MV-4-11 (cell line): ENCODE measurements at regions not wholly inside any gene's neighbourhood (a gene's known extent, or its start where the extent isn't known, plus 50 kb on each side); places are given as distances from the start of the nearest gene placed in this dataset.
A peak's percentile ranks its signal among the peaks of the same experiment; 100 is the strongest.
"Not testable (repeated sequence)": the region's sequence is repeated elsewhere in the genome, so short reads cannot be mapped to it uniquely, and the experiment has no call there.

Experiments used
- DNase-seq: peaks from one replicate; lab custom pipeline; 2025; lab: John Stamatoyannopoulos, UW

DNA sequence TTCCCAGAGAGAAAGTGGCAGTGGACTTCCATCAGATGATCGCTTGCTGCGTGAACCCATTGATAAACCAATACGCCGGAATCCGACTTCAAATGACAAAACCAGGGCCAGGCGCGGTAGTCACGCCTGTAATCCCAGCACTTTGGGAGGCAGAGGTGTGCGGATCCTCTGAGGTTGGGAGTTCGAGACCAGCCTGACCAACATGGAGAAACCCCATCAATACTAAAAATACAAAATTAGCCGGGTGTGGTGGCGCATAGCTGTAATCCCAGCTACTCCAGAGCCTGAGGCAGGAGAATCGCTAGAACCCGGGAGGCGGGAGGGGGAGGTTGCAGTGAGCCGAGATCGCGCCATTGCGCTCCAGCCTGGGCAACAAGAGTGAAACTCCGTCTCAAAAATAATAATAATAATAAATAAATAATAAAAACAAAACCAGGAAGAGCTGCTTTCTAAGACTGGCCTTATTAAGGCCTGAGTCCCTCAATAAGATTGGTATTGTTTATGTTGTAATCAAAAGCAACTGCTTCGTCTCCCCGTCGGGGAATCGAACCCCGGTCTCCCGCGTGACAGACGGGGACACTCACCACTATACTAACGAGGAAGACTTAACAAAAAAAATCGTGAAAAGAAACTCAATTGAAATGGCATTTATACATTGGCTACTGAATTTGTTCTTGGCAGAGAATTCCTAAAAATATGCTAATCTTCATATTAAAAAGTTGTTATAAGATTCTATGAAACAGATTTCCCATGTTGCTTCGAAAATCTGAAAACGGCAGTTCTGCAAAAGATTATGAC, 110.2 kb upstream of the ZNF184 start:
- DNase-seq: peak; percentile 48

- no peak for DNase-seq
Measured at GRCh38 chr6:27579973-27580372, 107.1 kb upstream of the ZNF184 start.

DNA sequence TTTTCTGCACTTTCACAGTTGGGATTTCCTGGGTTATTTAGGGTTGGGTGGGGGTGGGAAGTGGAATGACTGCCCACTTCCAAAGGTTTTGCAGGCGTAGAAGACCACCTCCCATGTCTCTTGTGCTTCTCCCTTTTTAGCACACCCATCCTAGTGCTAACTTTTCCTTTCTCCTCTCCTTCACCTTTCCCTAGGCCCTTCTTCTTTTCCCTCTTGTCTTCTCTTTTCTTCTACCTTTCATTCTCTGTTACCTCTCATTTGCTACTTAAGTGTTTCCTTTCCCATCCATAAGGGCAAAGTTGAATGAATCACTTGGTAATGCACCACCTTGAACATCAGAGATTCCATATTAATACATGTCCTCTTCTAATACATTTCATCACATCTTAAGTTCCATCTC, 105.0 kb upstream of the ZNF184 start:
- no peak for DNase-seq

- no peak for DNase-seq
Measured at GRCh38 chr6:27575594-27576361, 102.9 kb upstream of the ZNF184 start.

GRCh38 chr6:27568226-27568897, 95.5 kb upstream of the ZNF184 start:
- DNase-seq: no peak

DNA sequence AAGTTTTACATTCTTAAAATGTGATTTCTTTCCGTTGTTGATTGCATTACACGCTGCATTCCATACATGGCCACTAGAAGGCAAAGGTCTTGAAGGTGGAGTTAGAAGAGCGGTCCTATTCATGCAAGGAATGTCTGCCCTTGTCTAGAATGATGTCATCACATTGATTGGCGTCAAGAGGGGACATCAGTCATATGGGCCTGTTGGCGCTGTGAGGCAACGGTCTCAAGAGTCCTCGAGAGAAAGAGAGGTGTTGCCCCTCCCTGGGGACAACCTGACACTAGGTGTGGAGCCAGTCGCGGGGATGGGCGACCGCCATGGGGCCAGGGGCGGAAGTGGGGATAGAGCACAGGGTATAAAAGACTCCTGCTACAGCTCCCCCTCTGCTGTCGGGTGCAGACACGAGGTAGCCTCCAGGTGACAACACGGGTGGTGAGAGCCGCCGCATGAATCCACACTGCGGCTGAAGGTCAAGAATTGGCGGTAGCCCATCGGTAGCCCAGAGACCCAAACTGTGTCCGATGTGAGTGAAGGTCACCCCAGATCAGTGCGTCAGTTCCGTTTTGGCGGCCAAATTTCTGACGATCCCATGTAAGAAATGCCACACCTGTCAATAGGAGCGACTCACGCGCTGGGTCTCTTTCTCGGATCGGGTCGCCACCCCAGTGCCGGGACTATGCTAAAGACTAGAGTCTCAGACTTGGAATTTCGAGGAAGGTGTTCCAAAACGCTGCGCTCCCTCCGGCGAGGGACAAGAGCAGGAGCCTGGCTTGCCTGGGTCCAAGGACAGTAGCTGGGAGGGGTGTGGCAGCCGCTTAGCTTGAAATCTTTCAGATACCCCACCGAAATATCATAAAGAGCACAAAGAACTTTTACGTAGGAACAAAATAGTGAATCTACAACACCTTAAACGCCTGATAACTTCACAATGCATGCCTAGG, 93.2 kb upstream of the ZNF184 start:
- no peak for DNase-seq

GRCh38 chr6:27562027-27562410, 89.1 kb upstream of the ZNF184 start:
- DNase-seq: no peak

DNA sequence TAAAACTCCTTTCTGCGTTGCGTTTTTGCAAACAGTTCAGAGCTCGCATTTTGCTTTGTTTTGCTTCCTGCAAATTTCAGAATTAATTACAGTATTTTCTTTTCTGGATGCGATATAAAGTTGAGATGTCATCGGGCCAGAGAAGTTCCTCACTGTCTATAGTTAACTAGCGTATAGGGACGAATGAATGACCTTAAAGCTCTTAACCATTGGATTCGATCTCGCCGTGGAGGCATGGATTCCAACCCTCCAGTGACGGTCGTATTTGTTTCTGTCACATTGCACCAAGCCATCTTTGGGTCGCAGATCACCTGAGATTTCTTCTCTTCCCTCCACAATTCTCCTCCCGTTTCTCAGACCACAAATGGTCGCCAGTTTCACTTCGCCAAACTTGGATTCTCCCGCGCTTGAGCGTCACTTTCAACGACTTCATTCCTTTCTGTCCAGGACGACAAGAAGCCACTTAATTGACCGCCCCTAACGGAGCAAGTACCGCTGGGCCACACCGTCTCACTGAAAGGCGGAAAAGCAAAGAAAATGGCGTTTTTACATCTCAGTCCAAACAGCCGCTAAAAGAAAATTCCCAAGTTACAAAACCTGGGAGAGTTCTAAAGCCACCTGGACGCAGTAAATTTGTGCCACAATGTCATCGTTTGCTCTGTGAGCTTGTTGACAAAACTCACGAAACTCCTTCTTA, 85.3 kb upstream of the ZNF184 start:
- no peak for DNase-seq

- DNase-seq: no peak
Measured at GRCh38 chr6:27556406-27556805, 83.5 kb upstream of the ZNF184 start.

- no peak for DNase-seq
Measured at GRCh38 chr6:27553123-27553904, 80.4 kb upstream of the ZNF184 start.

DNA sequence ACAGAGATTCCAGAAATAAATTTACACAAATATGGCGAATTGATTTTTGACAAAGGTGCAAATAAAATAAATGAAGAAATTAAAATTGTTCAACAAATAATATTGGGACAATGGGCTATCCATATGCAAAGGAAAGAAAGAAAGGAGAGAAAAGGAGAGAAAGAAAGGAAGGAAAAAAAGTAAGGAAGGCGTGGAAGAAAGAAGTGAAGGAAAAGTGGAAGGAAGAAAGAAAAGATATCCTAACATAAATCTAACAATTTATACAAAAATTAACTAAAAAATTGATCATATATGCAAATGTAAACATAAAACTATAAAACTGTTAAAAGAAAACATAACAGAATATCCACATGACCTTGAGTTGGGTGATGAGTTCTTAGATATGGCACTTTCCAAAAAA, 78.7 kb upstream of the ZNF184 start:
- DNase-seq: no peak

GRCh38 chr6:27550692-27551091, 77.8 kb upstream of the ZNF184 start:
- DNase-seq: no peak

GRCh38 chr6:27549241-27549598, 76.3 kb upstream of the ZNF184 start:
- not testable (repeated sequence) for DNase-seq

- peak; percentile 70 for DNase-seq
Measured at GRCh38 chr6:27547157-27548075, 74.5 kb upstream of the ZNF184 start.

DNA sequence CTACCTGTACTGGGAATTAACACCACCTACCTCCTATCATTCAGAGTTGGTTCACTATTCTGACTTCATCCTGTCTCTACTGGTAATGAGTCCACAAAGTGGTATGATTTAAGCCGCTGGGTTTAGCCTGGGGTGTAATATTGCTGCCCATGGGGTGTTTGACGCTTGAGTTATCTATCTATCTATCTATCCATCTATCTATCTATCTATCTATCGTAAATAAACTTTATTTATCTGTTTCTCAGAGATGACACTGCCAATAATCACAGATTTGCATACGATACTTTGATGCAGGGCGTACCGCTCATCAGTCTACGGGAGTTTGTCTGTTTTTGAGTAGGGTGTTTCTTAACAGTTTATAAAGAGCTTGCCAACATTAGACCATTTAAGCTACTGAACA, 73.6 kb upstream of the ZNF184 start:
- no peak for DNase-seq

DNA sequence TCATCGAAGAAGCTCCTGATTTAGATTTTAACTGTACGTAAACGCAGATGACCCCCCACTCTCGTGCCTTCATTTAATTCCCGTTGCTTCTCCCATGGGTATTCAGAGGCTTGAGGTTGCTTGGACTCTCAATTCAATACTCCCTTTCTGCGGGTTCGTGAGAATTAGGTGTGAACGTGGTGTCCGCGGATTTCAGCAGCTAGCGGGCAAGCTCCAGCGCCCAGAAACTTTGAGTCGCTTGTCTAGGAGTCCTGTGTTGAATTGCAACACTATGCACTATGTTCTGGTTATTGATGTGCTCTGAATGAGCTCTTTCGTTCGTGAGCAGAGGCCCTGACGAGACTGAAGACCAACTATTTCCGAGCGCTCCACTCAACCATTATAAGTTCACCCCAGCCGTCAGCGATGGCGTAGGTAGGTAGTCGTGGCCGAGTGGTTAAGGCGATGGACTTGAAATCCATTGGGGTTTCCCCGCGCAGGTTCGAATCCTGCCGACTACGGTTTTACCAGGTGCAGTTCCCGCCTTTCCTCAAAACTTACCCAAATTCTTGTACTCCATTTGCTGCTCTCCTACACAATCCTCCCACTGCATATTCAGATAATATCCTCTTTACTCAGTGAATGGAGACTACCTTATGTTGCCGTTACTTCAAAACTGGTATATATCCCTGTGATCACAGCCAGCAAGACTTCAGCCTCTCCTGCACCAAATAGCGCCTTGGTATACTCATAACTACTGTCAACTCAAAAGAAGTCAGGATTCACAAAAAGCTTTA, 72.6 kb upstream of the ZNF184 start:
- no peak for DNase-seq

GRCh38 chr6:27544612-27545260, 71.8 kb upstream of the ZNF184 start:
- DNase-seq: no peak

DNA sequence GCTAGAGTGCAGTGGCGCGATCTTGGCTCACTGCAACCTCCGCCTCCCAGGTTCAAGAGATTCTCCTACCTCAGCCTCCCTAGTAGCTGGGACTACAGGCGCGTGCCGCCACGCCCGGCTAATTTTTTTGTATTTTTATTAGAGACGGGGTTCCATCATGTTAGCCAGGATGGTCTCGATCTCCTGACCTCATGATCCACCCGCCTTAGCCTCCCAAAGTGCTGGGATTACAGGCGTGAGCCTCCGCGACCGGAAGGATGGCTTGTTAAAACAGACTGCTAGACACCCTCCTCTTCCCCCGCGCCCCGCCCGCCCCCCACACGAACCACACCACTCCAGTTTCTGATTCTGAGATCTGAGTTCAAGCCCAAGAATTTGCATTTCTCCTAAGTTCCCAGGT, 71.2 kb upstream of the ZNF184 start:
- DNase-seq: not testable (repeated sequence)
